ENCODE measurements at regions not wholly inside any gene's neighbourhood (a gene's known extent, or its start where the extent isn't known, plus 50 kb on each side); places are given as distances from the start of the nearest gene placed in this dataset.

- no peak for TF ChIP-seq CTCF (conservative IDR thresholded peaks at IDR 0.05)
- no peak for TF ChIP-seq EZH2 (IDR thresholded peaks at IDR 0.05; ENCODE audit: low read depth)
These were observed 146.9 kb downstream of the PTPN20 start for GRCh38 chr10:47058032-47058702.
